ENCODE measurements at regions not wholly inside any gene's neighbourhood (a gene's known extent, or its start where the extent isn't known, plus 50 kb on each side); places are given as distances from the start of the nearest gene placed in this dataset.

DNA sequence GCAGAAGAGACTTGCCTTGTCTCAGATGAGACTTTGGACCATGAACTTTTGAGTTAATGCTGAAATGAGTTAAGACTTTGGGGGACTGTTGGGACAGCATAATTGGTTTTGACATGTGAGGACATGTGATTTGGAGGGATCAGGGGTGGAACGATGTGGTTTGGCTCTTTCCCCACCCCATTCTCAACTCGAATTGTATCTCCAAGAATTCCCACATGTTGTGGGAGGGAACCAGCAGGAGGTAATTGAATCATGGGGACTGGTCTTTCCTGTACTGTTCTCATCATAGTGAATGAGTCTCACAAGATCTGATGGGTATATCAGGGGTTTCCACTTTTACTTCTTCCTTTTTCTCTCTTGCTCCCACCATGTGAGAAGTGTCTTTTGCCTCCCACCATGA is 229.7 kb upstream of the KCND2 start:
- TF ChIP-seq, protein P1, sequence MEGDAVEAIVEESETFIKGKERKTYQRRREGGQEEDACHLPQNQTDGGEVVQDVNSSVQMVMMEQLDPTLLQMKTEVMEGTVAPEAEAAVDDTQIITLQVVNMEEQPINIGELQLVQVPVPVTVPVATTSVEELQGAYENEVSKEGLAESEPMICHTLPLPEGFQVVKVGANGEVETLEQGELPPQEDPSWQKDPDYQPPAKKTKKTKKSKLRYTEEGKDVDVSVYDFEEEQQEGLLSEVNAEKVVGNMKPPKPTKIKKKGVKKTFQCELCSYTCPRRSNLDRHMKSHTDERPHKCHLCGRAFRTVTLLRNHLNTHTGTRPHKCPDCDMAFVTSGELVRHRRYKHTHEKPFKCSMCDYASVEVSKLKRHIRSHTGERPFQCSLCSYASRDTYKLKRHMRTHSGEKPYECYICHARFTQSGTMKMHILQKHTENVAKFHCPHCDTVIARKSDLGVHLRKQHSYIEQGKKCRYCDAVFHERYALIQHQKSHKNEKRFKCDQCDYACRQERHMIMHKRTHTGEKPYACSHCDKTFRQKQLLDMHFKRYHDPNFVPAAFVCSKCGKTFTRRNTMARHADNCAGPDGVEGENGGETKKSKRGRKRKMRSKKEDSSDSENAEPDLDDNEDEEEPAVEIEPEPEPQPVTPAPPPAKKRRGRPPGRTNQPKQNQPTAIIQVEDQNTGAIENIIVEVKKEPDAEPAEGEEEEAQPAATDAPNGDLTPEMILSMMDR (optimal IDR thresholded peaks at IDR 0.05 in 1 of 3, IDR thresholded peaks at IDR 0.05 in 1 of 3, conservative IDR thresholded peaks at IDR 0.05 in 1 of 3; ENCODE audit: extremely low read depth in 1 of 3, insufficient read depth in 2 of 3, low read length in 3 of 3) = no peak
- no peak for TF ChIP-seq EZH2 (IDR thresholded peaks at IDR 0.05; ENCODE audit: low read length)

Measured in keratinocyte (primary cell).